Neural cell (in vitro differentiated cells): ENCODE measurements at regions not wholly inside any gene's neighbourhood (a gene's known extent, or its start where the extent isn't known, plus 50 kb on each side); places are given as distances from the start of the nearest gene placed in this dataset.

ENCODE experiments used
- EP300 ChIP-seq: fragments of 450-650 bp; conservative IDR thresholded peaks from 2 replicates; pipeline ENCODE4 v1.6.1; 2014; ENCODE audit warnings: antibody characterized with exemption, mild to moderate bottlenecking, moderate library complexity; ENCODE audit not compliant: poor library complexity, severe bottlenecking
- EZH2 ChIP-seq: fragments of 200-600, 300-800 bp; shearing (Covaris generic), sonication (generic); IDR thresholded peaks from 2 replicates; pipeline ENCODE4 v1.6.1; 2014; ENCODE audit warnings: antibody characterized with exemption, low read length, borderline replicate concordance, mild to moderate bottlenecking; ENCODE audit not compliant: insufficient read depth, poor library complexity, severe bottlenecking
- RAD21 ChIP-seq: fragments of 450-650 bp; conservative IDR thresholded peaks from 2 replicates; pipeline ENCODE4 v1.6.1; 2014; ENCODE audit warnings: antibody characterized with exemption, mild to moderate bottlenecking, moderate library complexity
- SMC3 ChIP-seq: fragments of 450-650 bp; conservative IDR thresholded peaks from 2 replicates; pipeline ENCODE4 v1.6.1; 2014; ENCODE audit warnings: antibody characterized with exemption, mild to moderate bottlenecking, moderate library complexity; ENCODE audit not compliant: poor library complexity
- TAF1 ChIP-seq: IDR thresholded peaks from 2 replicates; pipeline ENCODE4 v1.6.1; 2012; ENCODE audit warnings: low read depth
- TF ChIP-seq, protein P1 (sequence below): fragments of 450-650 bp; IDR thresholded peaks from 2 replicates; pipeline ENCODE4 v1.5.1; 2014; ENCODE audit warnings: antibody characterized with exemption, mild to moderate bottlenecking, moderate library complexity; ENCODE audit not compliant: poor library complexity, severe bottlenecking

DNA sequence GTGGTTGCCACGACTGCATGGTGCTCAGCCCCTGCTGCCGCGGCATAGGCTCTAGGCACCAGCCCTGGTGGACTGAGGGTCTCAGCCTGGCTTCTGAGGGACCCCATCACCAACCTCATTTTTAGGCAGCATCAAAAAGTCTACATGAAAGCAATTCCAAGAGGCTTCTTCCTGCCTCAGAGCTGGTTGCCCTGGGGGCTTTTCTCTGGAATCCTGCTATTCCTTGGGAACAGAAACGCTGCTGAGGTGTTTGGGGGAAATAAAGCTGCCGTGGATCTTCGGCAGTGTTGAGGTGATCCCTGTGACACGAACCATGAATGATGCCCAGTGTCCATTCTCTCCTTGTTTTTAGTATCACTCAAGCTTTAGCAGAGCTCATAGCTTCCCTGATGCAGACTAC, 148.4 kb upstream of the LRFN2 start:
- TF ChIP-seq RAD21 (no peak), SMC3 (no peak), EZH2 (no peak), EP300 (no peak), TAF1 (no peak)
- TF ChIP-seq, protein P1, sequence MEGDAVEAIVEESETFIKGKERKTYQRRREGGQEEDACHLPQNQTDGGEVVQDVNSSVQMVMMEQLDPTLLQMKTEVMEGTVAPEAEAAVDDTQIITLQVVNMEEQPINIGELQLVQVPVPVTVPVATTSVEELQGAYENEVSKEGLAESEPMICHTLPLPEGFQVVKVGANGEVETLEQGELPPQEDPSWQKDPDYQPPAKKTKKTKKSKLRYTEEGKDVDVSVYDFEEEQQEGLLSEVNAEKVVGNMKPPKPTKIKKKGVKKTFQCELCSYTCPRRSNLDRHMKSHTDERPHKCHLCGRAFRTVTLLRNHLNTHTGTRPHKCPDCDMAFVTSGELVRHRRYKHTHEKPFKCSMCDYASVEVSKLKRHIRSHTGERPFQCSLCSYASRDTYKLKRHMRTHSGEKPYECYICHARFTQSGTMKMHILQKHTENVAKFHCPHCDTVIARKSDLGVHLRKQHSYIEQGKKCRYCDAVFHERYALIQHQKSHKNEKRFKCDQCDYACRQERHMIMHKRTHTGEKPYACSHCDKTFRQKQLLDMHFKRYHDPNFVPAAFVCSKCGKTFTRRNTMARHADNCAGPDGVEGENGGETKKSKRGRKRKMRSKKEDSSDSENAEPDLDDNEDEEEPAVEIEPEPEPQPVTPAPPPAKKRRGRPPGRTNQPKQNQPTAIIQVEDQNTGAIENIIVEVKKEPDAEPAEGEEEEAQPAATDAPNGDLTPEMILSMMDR: no peak
